MCF 10A (cell line): ENCODE measurements at regions not wholly inside any gene's neighbourhood (a gene's known extent, or its start where the extent isn't known, plus 50 kb on each side); places are given as distances from the start of the nearest gene placed in this dataset.
A peak's percentile ranks its signal among the peaks of the same experiment; 100 is the strongest.

Experiments used
- BruUV-seq: library from RNA; stranded (reverse); fragments of 400-500 nt; replicated peaks from 2 replicates; lab custom pipeline; 2021; lab: Mats Ljungman, UMichigan
- CTCF ChIA-PET: fragments of 300-600 bp; sonication (Branson Sonifier 250); formaldehyde crosslinking; extraction: SDS; loops from one replicate; lab custom pipeline; 2021; ENCODE audit warnings: antibody characterized with exemption, inconsistent platforms; lab: Yijun Ruan, JAX
- POLR2A ChIA-PET: fragments of 300-600, 350-650 bp; sonication (Branson Sonifier 250); formaldehyde crosslinking; extraction: SDS; loops from one replicate; lab custom pipeline; 2020; ENCODE audit warnings: antibody characterized with exemption, inconsistent platforms; lab: Yijun Ruan, JAX
- DNase-seq: peaks from one replicate; pipeline ENCODE4 v3.0.0-alpha.2; 2018; ENCODE audit not compliant: unreplicated experiment
- H3K27ac Mint-ChIP-seq: one replicate; pipeline ENCODE4 v1.8.0; 2022; ENCODE audit warnings: mild to moderate bottlenecking, low read depth, mixed read lengths; ENCODE audit not compliant: unreplicated experiment
- H3K27me3 Mint-ChIP-seq: one replicate; pipeline ENCODE4 v1.8.0; 2022; ENCODE audit warnings: mixed read lengths; ENCODE audit not compliant: insufficient read depth, unreplicated experiment
- H3K36me3 Mint-ChIP-seq: one replicate; pipeline ENCODE4 v1.8.0; 2022; ENCODE audit warnings: mild to moderate bottlenecking, moderate library complexity, mixed read lengths; ENCODE audit not compliant: insufficient read depth, unreplicated experiment
- H3K4me1 Mint-ChIP-seq: one replicate; pipeline ENCODE4 v1.8.0; 2022; ENCODE audit warnings: mixed read lengths; ENCODE audit not compliant: insufficient read depth, unreplicated experiment
- H3K4me3 Mint-ChIP-seq: one replicate; pipeline ENCODE4 v1.8.0; 2022; ENCODE audit warnings: mild to moderate bottlenecking, moderate library complexity, mixed read lengths; ENCODE audit not compliant: unreplicated experiment
- H3K9me3 Mint-ChIP-seq: one replicate; pipeline ENCODE4 v1.8.0; 2022; ENCODE audit warnings: mixed read lengths; ENCODE audit not compliant: unreplicated experiment
- intact Hi-C: fragments of 100-400 bp; cut with micrococcal nuclease; formaldehyde crosslinking; loops from 2 replicates; pipeline ENCODE4 v1.14.1; 2022
- TF ChIP-seq, protein P1 (sequence below): fragments of 200-600 bp; IDR thresholded peaks from one replicate; pipeline ENCODE4 v1.8.0; 2022; ENCODE audit warnings: antibody characterized with exemption, mild to moderate bottlenecking; ENCODE audit not compliant: unreplicated experiment

DNA sequence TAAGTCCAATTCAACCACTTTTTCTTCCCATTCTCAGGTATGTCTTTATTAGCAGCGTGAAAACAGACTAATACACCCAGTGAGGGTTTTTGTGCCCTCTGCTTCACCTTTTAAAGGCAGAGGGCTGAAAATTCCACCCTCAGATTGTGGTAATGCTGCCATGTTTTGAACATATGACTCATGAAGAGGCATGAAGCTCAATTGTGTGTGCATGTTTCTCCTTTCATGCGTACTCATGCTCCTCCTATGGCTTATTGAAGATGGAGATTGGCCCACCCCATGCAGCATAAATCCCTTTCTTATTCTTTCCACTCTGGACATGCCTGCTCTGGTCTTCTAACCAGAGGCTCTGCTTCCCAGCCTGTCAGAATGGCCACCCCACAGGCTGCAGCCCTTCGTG is 168.0 kb upstream of the PRKCQ start:
- Mint-ChIP-seq H3K4me1 (peaks cover 49% of the 10 kb centered on the region), H3K4me3 (no peak overlapping the region), H3K9me3 (peaks cover 8% of the 10 kb centered on the region), H3K36me3 (peaks cover 33% of the 10 kb centered on the region), H3K27ac (peak overlapping the region; percentile 68), H3K27me3 (no peaks in the 10 kb centered on the region)
- no peak for DNase-seq
- ChIA-PET CTCF (no interaction called here), POLR2A (interaction anchor here (1.1 to 2.8 kb wide), 6 partner anchors 8 to 35 kb away, joined by 3 to 26 read pairs (median 12); no protein-coding TSS in a partner anchor)
- BruUV-seq = no TSS peak
- intact Hi-C loops = no loop called here
- TF ChIP-seq, protein P1, sequence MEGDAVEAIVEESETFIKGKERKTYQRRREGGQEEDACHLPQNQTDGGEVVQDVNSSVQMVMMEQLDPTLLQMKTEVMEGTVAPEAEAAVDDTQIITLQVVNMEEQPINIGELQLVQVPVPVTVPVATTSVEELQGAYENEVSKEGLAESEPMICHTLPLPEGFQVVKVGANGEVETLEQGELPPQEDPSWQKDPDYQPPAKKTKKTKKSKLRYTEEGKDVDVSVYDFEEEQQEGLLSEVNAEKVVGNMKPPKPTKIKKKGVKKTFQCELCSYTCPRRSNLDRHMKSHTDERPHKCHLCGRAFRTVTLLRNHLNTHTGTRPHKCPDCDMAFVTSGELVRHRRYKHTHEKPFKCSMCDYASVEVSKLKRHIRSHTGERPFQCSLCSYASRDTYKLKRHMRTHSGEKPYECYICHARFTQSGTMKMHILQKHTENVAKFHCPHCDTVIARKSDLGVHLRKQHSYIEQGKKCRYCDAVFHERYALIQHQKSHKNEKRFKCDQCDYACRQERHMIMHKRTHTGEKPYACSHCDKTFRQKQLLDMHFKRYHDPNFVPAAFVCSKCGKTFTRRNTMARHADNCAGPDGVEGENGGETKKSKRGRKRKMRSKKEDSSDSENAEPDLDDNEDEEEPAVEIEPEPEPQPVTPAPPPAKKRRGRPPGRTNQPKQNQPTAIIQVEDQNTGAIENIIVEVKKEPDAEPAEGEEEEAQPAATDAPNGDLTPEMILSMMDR = no peak

DNA sequence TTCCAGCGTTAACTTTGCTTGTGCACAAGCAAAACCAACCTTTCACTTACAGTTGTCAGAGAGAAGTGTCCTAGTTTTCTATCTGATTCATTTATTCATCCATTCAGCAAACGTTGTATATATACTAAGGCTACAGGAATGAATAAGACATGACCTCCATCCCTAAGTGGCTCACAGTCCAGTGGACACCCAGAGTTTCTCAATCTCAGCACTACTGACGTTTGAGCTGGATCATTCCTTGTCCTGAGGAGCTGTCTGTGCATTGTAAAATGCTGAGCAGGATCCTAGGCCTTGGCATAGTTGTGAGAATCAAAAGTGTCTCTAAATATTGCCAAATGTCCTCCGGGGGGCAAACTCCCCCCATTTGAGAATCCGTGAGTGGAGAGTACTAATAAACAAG is 166.7 kb upstream of the PRKCQ start:
- BruUV-seq = no TSS peak
- POLR2A ChIA-PET = no interaction called here
- H3K4me1 Mint-ChIP-seq = peaks cover 49% of the 10 kb centered on the region

DNA sequence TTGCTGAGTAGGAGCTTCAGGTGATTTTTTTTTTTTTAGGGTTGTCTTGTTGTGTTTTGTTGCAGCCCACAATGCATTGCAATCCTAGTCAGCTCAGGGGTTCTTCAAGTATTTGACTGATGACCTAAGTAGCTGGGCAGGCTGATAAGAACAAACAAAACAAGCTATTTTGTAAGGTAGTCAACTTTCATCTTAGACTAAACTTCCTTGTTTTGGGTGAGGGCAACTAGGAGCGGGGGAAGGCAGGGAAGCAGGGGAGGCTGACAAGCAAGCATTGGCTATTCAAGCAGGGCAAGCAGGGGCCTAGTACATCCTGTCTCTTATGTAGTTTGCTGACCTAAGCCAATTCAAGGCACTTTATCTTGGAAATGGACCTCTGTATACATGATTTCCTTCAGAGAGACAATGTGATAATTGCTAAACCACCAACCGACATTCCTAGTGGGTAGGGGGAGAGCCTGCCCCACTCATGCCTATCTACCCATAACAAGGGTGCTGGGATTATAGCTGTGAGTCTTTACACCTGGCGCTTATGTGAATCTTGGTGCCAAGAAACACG is 163.3 kb upstream of the PRKCQ start:
- POLR2A ChIA-PET = interaction anchor here (0.5 to 0.9 kb wide), 4 partner anchors 14 to 625 kb away, joined by 3 to 6 read pairs (median 4); no protein-coding TSS in a partner anchor
- no peak overlapping the region for H3K4me3 Mint-ChIP-seq
- no peak for DNase-seq
- H3K4me1 Mint-ChIP-seq = peaks cover 44% of the 10 kb centered on the region
- intact Hi-C loops = no loop called here
- H3K9me3 Mint-ChIP-seq = no peaks in the 10 kb centered on the region
- BruUV-seq = no TSS peak
- TF ChIP-seq, protein P1 = no peak
- H3K27me3 Mint-ChIP-seq = no peaks in the 10 kb centered on the region
- CTCF ChIA-PET = interaction anchor here (0.7 kb wide), 1 partner anchor 39 kb away, joined by 4 read pairs; no protein-coding TSS in a partner anchor
- H3K27ac Mint-ChIP-seq = peak overlapping the region; percentile 86
- H3K36me3 Mint-ChIP-seq = peaks cover 28% of the 10 kb centered on the region

More for the DNA sequence above, 166.7 kb upstream of the PRKCQ start:
- H3K36me3 Mint-ChIP-seq = peaks cover 33% of the 10 kb centered on the region
- TF ChIP-seq, protein P1 = no peak
- H3K9me3 Mint-ChIP-seq = peaks cover 8% of the 10 kb centered on the region
- DNase-seq = no peak
- intact Hi-C loops = no loop called here
- H3K4me3 Mint-ChIP-seq = no peak overlapping the region
- no peaks in the 10 kb centered on the region for H3K27me3 Mint-ChIP-seq
- no peak overlapping the region for H3K27ac Mint-ChIP-seq
- CTCF ChIA-PET = interaction anchor here (0.6 kb wide), 1 partner anchor 34 kb away, joined by 6 read pairs; no protein-coding TSS in a partner anchor

DNA sequence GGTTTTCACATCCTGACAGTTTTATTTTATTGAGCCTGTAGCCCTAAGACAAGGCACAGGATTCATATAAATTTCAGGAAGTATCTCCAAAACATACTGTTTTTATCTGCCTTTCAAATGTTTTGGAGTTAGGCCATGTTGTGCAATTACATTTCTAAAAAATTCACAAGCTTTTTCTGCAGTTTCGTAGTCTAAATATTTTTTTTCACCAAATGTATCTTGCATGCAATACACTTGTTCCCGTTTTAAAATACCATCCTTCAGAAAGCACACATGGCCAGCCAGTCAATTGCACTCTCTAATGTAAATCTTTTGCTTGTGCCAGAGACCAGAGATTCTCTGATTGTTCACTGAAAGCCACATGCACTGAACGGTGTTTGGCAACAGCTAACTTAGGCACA is 161.5 kb upstream of the PRKCQ start:
- Mint-ChIP-seq H3K27me3 (no peaks in the 10 kb centered on the region), H3K4me3 (peak overlapping the region; percentile 46), H3K9me3 (no peaks in the 10 kb centered on the region), H3K36me3 (peaks cover 22% of the 10 kb centered on the region), H3K4me1 (peaks cover 34% of the 10 kb centered on the region), H3K27ac (peak overlapping the region; percentile 86)
- CTCF ChIA-PET = interaction anchor here (0.6 to 0.7 kb wide), 2 partner anchors 28 to 627 kb away, joined by 3 read pairs; no protein-coding TSS in a partner anchor
- peak; percentile 52 for DNase-seq
- intact Hi-C loops = loop anchor here (1.0 kb wide), 1 partner anchor 38 kb away; no protein-coding TSS in a partner anchor
- TF ChIP-seq, protein P1 = no peak
- no TSS peak for BruUV-seq
- POLR2A ChIA-PET = interaction anchor here (1.1 to 6.7 kb wide), 8 partner anchors 7 to 1047 kb away, joined by 3 to 136 read pairs (median 39); partner anchors contain the start of genes ATP5F1C and KIN
